Right atrium auricular region (tissue), 2 donors: ENCODE measurements at regions not wholly inside any gene's neighbourhood (a gene's known extent, or its start where the extent isn't known, plus 50 kb on each side); places are given as distances from the start of the nearest gene placed in this dataset.

Source experiments
- DNase-seq: peaks from one replicate; pipeline ENCODE4 v3.0.0-alpha.2; 2019; ENCODE audit warnings: low spot score
- H3K27ac ChIP-seq, 2 donors: fragments of 200-600 bp; sonication (generic); 1 replicate in 1 of 2; 2 replicates in 1 of 2; pipeline ENCODE4 v1.5.1; 2016 to 2019
- H3K27me3 ChIP-seq, 2 donors: fragments of 200-600 bp; sonication (generic); one replicate each; pipeline versions ENCODE4 v1.5.1 to v1.6.0; 2017 to 2019
- H3K36me3 ChIP-seq: fragments of 200-600 bp; sonication (generic); one replicate; pipeline ENCODE4 v1.5.1; 2016
- H3K4me1 ChIP-seq, 2 donors: fragments of 200-600 bp; sonication (generic); one replicate each; pipeline versions ENCODE4 v1.5.1 to v1.6.0; 2017 to 2019
- H3K4me3 ChIP-seq, 2 donors: fragments of 200-600 bp; sonication (generic); 1 replicate in 1 of 2; 2 replicates in 1 of 2; pipeline ENCODE4 v1.5.1; 2017 to 2019; ENCODE audit warnings: mild to moderate bottlenecking in 1 of 2, moderate library complexity in 1 of 2
- H3K9me3 ChIP-seq, 2 donors: fragments of 200-600 bp; sonication (generic); one replicate each; pipeline ENCODE4 v1.5.1; 2019
- TF ChIP-seq, protein P1 (sequence below), 2 donors: fragments of 200-600 bp; sonication (generic); IDR thresholded peaks; one replicate each; pipeline ENCODE4 v1.5.1; 2019; ENCODE audit warnings: antibody characterized with exemption in 2 of 2

DNA sequence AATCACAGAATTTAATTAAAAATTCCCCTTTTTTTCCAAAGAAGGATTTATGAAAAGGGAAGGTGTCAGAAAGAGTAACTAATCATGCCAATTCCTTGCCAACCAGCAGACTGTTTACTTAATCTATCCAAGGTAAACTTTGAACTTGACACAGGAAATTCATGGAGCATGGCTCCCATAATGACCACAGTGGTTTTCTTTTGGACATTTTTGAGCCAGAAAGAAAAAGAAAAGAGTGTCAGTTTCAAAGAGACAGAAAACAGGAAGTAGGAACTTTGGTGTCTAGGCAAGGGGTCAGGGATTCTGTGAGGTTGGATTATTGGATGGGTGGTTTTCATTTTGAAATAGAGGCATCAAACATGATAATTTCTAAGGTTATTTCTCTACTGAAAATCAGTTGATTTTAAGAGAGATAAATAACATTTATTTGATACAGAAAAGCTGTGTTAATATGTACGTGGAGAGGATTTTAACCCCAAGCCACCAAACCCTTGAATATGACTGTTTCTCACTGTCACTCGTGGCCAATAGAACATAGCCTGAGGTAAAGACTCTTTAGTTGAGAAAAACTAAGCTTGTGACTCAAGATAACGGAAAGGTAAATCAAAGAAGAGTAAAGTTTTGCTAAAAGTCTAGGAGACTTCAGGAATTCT, 196.1 kb downstream of the TTC6 start:
- H3K27me3 ChIP-seq: no peaks in the 10 kb centered on the region
- no peaks in the 10 kb centered on the region for H3K36me3 ChIP-seq
- no peaks in the 10 kb centered on the region for H3K9me3 ChIP-seq
- no peaks in the 10 kb centered on the region for H3K4me1 ChIP-seq
- TF ChIP-seq, protein P1, sequence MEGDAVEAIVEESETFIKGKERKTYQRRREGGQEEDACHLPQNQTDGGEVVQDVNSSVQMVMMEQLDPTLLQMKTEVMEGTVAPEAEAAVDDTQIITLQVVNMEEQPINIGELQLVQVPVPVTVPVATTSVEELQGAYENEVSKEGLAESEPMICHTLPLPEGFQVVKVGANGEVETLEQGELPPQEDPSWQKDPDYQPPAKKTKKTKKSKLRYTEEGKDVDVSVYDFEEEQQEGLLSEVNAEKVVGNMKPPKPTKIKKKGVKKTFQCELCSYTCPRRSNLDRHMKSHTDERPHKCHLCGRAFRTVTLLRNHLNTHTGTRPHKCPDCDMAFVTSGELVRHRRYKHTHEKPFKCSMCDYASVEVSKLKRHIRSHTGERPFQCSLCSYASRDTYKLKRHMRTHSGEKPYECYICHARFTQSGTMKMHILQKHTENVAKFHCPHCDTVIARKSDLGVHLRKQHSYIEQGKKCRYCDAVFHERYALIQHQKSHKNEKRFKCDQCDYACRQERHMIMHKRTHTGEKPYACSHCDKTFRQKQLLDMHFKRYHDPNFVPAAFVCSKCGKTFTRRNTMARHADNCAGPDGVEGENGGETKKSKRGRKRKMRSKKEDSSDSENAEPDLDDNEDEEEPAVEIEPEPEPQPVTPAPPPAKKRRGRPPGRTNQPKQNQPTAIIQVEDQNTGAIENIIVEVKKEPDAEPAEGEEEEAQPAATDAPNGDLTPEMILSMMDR (IDR thresholded peaks at IDR 0.05): no peak
- no peak for DNase-seq
- no peak overlapping the region for H3K27ac ChIP-seq
- H3K4me3 ChIP-seq: no peak overlapping the region

DNA sequence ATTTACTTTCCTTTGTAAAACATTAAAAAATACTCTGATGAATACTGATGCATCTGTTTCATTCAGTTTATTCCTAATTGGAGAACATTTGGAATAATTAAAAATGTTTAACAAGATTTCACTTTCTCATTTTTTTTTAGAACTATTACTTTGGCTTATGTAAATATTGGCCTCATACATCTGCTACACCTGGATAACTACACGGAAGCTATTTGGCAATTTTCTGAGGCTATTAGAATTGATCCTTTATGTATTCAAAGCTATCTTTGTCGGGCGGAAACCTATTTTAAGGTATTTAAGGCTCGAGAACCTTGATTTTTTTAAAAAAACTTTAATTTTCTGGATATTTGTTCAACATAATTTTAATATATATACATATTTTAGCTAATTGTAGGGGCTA, 196.7 kb downstream of the TTC6 start:
- no peaks in the 10 kb centered on the region for H3K27me3 ChIP-seq
- no peaks in the 10 kb centered on the region for H3K9me3 ChIP-seq
- no peaks in the 10 kb centered on the region for H3K36me3 ChIP-seq
- DNase-seq: no peak
- H3K4me3 ChIP-seq: no peak overlapping the region
- no peak overlapping the region for H3K27ac ChIP-seq
- no peaks in the 10 kb centered on the region for H3K4me1 ChIP-seq
- TF ChIP-seq, protein P1 (IDR thresholded peaks at IDR 0.05): no peak

DNA sequence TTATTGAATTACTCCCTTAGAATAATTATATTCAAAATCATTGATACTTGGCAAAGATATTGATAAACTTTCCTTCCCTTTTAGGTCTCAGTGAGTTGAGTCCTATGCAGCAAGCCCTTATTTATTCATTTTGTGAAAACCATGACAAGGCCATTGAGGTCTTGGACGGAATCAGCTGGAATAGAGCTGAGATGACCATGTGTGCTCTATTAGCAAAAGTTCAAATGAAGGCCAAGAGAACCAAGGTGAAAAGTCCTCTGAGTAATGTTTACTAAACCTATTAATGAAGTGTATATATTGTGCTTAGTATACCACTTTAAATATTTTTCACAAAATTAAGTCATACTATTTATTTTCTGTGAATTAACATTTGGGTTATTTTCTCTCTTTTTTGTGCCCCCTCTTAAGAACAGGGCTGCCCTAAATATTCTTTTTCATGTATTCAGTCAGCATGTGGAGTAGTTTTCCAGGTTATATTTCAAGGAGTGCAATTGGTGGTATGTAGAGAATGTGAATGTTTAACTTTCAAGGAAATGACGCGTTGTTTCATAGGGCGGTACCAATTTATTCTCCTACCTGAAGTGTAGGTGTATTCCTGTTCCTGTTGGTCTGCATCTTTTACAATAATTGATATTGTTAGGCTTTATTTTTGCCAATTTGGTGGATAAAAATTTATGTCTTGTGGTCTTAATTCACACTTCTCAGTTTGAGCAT, 201.4 kb downstream of the TTC6 start:
- no peak overlapping the region for H3K27ac ChIP-seq
- H3K4me1 ChIP-seq: no peaks in the 10 kb centered on the region
- DNase-seq: no peak
- no peaks in the 10 kb centered on the region for H3K36me3 ChIP-seq
- H3K9me3 ChIP-seq: no peaks in the 10 kb centered on the region
- TF ChIP-seq, protein P1 (IDR thresholded peaks at IDR 0.05): no peak
- no peaks in the 10 kb centered on the region for H3K27me3 ChIP-seq
- no peak overlapping the region for H3K4me3 ChIP-seq

DNA sequence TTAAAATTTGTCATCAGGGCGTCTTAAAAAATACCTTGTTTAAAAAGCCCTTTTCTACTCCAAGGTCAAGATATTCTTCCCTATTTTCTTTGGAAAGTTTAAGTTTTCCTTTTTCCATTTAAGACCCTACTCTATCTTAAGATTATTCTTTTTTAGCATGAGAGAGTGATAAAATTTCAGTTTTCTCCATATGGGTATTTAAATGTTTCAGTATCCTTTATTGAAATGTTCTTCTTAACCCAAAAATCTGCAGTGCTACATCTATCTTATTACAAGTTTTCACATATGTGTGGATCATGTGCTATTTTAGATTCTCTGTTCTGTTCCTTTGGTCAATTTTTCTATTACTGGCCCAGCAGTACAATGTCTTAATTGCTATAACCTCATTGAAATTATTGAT, 202.2 kb downstream of the TTC6 start:
- TF ChIP-seq, protein P1 (IDR thresholded peaks at IDR 0.05): no peak
- no peak for DNase-seq
- H3K4me1 ChIP-seq: no peaks in the 10 kb centered on the region
- no peaks in the 10 kb centered on the region for H3K36me3 ChIP-seq
- H3K9me3 ChIP-seq: no peaks in the 10 kb centered on the region
- H3K27me3 ChIP-seq: no peaks in the 10 kb centered on the region
- no peak overlapping the region for H3K27ac ChIP-seq
- H3K4me3 ChIP-seq: no peak overlapping the region

DNA sequence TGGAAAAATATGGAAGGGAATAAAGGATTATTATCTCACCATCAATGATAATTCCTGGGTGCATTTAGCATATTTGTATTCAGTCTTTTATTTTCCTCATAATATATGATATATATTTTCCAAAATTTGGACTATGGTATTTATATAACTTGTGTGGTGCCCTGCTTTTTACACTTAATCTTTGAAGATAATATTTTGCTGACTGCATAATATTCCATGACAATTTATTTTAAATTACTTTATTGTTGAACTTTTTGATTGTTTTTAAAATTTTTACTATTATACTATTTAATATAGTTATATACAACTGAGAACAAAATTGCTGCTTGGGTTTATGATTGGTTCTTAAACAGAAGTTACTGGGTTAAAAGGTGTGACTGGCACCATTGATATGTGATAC, 212.3 kb downstream of the TTC6 start:
- no peaks in the 10 kb centered on the region for H3K36me3 ChIP-seq
- TF ChIP-seq, protein P1 (IDR thresholded peaks at IDR 0.05): no peak

More for the DNA sequence above, 212.3 kb downstream of the TTC6 start:
- Histone ChIP-seq H3K27ac (no peak overlapping the region), H3K4me3 (no peak overlapping the region), H3K27me3 (no peaks in the 10 kb centered on the region), H3K9me3 (no peaks in the 10 kb centered on the region), H3K4me1 (no peaks in the 10 kb centered on the region)
- DNase-seq: no peak
